Fibroblast of peridontal ligament (primary cell): ENCODE measurements at regions not wholly inside any gene's neighbourhood (a gene's known extent, or its start where the extent isn't known, plus 50 kb on each side); places are given as distances from the start of the nearest gene placed in this dataset.
A peak's percentile ranks its signal among the peaks of the same experiment; 100 is the strongest.
"Not testable (repeated sequence)": the region's sequence is repeated elsewhere in the genome, so short reads cannot be mapped to it uniquely, and the experiment has no call there.

Experiments used
- DNase-seq: peaks from one replicate; pipeline ENCODE4 v3.0.0-alpha.2; 2010; ENCODE audit errors: extremely low read depth

DNA sequence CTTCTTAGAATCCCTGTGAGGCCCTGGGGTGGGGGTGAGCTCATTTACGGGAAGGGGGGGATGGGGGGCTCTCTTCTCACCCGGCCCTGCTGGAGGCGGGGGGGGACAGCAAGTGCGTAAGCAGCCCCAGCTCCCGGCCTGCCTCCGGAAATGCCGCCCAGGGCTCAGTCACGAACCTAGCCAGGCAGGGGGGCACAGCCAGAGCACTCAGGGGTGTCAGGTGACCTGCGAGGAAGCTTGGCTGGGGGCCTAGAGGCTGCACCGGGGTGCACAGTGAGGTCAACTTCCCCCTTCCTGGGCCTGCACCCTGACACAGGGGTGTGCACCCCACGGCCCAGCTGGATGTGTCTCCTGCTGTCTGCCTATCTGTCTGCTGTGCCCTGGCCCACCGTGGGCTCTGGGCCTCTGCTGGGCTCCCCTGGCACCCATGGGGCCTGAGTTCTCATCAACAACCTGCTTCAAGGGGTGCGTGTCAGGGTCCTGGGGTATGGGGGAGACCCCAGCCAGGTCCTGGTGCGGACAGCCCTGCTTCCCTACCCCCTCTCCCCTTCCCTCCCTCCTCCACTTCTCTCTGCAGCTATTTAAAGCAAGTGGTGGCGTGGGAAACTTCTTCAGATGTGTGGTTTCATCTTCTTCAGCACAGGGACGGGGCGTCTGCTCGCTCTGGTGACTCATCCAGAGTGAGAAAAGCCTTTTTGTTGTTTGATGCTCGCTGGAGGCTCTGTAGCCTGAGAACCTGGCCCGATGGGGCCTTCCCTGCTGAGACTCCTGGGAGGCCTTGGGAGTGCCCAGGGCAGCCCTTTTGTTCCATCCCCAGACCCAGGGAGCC lies 92.5 kb upstream of the RUNX3 start:
- peak; percentile 75 for DNase-seq

DNA sequence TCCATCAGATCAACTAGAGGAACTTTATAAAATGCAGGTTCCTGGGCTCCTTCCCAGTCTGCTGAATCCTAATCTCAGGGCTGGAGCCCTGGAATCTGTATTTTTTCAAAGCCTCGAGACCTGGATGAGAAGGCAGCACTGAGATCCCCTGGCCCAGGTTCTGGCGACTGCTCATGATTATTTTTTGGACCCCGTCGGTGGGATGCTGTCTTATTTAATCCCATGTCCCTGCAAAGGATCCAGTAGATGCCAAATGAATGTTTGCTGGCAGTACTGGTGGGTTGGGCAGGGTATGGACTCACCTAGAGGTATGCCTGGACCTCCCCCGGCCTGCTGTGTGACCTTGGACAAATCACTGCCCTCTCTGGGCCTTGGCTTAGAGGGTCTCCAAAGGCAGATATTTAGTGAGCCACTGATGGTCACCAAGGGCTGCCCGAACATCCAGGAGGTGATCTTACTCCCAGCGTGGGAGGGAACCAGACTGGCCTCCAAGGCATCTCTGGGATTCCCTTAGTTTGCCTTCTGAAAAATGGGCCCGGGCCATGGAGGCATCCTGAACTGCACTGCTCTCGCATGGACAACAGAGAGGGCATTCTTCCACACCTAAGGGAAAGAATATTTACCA lies 91.6 kb upstream of the RUNX3 start:
- no peak for DNase-seq

DNA sequence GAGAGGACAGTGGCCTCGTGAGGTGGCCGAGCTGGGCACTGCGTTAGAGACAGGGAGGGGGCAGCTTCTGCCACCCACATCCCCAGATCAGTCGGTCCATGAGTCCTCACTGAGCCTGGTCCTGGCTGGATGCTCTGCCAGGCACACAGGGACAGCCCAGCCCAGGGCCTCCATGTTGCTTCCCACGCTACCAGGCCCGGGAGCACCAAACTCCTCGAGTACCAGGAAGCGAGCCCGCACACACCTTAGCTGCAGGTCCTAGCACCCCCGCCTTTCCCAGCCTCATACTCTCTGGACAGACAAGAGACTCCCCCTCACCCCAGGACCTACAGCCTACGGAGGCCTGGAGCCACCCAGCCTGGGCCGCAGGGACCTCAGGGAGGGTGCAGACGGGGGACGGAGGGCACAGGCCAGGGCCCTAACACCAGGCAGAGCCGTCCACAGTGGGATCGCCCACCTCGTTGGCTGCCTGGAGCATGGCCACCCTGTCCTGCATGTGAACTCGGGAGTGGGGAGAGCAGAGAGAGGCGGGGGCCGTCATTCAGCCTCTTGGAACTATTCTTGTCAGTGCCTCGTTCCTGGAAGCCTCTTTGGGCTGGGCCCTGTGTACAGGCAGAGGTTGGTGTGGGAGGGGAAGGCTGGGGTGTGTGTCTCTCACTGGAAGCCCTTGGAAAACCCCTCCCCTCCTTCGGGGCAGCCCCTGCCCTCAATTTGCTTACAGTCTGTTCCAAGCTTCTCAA lies 90.9 kb upstream of the RUNX3 start:
- no peak for DNase-seq

DNA sequence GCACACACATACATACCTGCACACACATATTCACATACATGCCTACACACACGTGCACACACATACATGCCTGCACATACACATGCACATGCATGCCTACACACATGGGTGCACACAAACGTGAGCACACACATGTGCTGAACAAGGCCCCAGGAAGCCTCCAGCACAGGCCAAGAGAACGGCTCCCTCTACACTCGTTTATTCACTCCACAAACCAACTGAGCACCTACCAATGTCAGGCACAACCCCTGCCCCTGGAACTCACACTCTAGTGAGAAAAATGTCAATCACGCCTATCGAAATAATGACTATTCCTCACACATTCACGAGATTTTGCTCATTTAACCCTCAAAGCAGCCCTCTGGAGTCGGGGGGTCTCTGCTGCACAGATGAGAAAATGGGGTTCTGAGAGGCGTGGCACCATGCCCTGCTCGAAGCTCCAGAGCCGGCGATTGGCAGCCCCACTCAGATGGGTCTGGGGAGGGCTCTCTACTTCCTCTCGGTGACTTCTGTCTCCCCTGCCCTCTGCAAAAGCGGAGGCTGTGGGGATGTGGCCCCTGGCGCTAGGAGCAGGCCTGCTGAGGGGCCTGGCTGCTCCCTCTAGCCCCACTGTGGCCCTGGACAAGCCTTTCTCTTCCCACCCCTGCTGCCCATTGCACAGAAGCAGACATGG lies 90.2 kb upstream of the RUNX3 start:
- no peak for DNase-seq

DNA sequence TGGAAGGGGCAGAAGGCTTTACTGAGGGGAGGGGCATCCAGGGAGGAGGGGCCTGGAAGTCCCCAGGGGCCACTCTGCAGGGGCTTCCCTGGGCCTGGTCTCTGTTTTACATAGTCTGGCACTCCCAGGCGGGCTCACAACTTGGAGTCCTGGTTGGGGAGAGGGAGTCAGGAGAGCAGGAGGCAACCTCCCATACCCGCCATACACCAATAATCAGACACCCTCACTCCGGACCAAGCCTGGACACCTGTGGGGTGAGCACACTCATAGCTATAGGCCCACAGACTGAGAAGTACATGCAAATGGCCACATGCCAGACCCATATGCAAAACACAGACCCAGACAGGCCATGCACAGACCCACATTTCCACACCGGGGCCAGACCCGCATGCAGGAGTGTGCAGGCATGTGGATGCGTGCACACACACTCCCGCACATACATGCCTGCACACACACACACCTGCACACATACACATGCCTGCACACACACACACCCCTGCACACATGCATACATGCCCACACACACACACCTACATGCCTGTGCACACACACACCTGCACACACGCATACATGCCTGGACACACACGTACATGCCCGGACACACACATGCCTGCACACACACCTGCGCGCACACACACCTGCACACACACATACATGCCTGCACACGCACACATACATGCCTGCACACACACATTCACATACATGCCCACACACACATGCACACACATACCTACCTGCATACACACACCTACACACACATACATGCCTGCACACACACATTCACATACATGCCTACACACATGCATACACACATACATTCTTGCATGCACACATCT lies 89.5 kb upstream of the RUNX3 start:
- DNase-seq = no peak

DNA sequence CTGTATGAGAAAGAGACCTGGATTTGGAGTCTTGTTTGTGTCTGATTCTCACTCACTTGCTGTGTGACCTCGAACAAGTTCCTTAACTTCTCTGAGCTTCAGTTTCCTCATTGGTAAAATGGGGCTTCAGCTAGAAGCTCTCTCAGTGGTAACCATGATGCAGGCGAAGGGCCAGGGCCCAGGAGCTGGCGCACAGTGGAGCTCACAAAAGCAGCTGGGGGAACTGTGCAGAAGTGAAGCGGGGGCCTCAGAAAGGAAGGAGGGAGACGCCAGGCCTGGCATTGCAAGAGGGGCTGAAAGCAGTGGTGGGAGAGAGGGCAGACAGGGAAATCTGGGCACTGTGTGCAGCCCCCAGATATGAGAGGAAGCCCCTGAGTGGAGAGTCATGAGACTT lies 88.9 kb upstream of the RUNX3 start:
- DNase-seq = no peak

DNA sequence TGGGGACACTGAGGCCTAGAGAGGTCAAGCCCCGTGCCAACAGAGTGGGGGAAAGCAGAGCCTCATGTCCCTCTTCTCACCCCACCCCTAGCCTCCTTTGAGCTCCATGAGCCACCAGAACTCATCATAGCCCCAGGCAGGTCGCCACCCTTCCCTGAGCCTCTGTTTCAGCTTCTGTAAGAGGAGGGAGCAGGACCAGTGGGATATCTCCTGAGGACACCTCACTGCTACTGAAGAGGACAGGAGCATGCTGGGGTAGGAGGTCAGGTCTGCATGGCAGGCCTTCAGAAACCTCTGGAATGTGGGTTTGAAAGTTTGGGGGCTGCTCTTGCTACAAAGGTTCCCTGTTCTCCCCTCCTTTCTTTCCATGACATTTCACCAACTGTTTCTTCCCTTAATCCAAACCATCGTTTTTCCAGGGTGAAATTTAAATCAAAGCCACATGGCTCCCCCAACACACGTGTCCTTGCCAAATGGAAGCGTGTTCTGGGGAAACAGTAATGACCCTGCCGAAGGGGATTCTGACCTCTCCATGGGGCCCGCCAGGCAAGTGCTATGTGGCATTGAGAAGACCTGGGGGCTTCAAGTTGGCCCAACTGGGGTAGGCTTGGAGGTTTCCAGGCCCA lies 88.1 kb upstream of the RUNX3 start:
- DNase-seq = peak; percentile 49

DNA sequence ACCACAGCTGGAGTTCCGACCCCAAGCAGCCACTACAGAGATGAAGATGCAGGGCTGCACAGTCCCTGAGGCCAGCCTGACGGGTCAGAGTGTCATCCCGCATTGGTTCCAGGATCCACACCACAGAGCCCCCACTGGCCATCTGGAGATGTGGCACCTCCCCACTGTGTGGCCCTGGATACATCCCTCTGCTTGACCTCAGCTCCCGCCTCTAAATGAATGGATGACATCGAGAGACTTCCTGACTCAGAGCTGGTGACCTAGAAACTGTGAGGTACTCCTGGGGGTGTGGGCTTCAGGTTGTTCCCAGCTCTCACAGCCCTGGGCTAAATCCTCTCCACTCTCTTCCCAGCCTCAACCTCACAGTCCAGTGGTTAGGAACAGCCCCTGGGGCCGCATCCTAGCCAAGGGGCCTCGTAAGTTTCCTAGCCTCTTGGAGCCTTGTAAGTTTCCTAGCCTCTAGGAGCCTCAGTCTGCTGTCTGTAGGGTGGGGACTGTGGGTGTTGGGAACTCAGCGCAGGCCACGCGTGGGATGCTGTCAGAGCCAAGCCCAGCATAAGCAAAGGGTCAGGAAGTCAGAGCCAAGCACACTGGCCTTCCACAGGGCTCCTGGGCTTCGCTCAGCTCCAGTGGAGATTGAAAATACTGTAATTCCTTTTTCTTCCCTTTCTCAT lies 87.5 kb upstream of the RUNX3 start:
- DNase-seq = no peak

DNA sequence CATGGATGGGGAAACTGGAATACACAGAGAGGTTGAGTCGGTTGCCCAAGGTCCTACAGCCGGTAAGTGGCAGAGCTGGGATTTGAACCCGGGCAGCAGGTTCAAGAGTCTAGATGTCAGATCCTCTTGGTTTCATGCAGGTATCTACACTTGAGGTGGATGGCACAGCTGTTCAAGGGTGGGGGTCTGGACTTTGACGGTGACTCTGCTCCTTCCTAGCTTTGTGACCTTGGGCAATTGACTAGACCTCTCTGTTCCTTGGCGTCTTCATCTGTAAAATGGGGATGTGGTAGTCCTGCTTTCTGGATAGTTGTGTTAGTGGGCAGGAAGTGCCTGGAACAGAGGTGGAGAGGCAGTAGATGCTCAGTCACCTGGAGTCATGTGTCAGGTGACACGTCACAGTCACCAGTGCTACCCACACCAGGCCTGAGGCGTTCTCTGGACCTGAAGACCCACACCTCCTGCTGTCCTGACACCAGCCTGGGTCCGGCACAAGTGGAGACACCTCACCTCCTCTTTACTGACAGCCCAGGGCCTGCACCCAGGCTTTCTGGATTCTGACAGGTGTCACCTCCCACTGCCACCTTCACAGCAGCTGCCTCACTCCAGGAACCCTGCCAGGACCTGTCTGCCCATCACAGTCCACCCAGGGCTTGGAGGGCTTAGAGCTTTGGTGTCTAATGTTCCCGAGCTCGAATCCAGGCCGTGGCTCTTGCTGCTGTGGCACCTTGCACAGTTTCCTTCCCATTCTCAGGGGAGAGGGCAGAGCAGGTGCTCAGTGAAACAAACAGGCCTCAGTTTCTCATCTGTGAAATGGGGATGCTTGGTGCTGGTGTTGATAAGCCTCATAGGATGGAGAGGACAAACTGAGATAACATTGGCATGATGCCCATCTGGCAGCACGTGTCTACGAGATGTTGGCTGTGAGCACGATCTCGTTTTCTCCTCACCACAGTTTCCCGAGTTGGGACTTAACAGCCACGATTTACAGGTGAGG lies 83.2 kb upstream of the RUNX3 start:
- DNase-seq = no peak

DNA sequence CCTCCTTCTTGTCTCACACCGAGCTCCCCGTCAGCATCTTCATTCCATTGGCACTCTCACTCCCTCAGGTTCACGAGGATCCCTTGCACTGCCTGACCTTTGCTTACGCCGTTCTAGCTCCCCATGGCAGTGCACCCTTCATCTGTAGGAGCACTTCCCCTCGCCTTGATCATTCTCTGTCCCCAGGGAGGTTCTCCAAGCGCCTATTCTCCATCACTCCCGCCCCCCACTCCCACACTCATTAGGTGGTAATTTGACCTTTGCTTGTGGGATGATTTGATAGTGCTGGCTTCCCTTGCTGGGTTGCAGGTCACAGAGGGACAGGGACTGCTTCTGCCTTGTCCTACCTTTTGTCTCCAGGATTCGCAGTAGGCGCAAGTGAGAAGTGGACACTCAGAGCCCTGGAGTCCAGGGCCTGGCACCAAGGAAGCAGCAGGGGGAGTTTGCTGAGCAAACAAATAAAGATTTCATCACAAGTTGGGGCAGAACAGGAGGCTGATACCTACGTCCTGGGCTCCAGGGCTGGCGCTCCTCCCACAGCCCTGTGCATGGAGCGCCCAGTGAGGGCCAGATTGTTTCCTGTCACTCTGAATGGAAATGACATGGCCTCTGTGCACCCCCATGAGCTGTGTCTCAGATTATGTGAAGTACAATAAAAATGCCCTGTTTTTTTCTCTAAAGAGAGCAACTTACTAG lies 82.0 kb upstream of the RUNX3 start:
- DNase-seq = no peak

DNA sequence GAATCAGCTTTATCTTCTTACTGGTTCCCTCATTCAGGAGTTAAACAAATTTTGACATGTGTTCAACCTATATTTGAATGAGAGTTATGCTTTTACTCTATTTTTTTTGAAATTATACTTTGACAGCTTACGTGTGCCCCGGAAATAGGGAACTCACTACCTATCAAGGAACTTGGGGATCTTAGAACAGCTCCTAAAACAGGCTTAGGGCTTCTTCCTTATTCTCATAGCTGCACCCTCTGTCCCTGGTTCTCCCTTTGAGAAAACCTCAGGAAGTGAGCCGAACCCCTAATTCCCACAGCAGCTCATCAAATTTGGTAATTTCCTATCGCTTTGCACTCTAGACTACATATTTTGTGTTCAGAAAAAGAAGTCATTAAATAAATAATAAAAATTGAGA lies 81.2 kb upstream of the RUNX3 start:
- no peak for DNase-seq

DNA sequence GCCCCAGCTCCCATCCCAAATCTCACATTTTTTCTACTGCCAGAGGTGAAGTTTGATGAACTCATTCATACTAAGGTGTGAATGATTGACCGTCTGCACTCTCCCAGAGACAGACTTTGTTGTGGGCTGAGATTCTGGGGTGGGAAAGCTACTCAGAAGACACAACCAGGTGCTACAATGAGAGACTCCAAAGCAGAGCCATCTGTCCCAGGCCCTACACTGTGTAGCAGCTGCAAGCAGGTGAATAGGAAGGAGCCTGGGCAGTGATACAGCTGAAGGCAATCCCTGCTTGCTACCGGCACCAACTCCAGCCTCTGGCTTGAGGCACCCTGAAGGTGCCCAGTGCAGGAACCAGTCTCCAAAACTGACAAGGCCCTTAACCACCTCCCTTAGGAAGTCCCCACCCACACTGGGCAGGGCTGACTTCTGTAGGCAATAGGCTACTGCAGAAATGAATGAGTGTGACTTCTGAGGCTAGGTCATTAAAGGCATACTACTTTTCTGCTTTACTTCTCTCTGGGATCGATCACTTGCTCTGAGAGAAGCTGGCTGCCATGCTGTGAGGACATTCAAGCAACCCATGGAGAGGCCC lies 79.7 kb upstream of the RUNX3 start:
- DNase-seq = no peak

DNA sequence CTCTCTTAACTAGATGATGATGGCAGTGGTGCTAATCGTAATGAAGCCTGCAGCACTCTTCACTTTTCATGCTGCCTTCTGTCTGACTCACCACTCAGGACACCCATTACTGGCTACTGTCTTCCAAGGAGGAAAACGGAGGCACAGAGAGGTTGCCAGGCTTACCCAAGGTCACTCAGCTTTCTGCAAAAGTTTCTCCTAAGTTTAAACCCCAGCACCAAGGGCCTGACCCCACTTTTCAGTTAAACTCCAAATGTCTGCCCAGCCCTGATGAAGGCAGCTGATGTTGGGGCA lies 78.1 kb upstream of the RUNX3 start:
- no peak for DNase-seq

DNA sequence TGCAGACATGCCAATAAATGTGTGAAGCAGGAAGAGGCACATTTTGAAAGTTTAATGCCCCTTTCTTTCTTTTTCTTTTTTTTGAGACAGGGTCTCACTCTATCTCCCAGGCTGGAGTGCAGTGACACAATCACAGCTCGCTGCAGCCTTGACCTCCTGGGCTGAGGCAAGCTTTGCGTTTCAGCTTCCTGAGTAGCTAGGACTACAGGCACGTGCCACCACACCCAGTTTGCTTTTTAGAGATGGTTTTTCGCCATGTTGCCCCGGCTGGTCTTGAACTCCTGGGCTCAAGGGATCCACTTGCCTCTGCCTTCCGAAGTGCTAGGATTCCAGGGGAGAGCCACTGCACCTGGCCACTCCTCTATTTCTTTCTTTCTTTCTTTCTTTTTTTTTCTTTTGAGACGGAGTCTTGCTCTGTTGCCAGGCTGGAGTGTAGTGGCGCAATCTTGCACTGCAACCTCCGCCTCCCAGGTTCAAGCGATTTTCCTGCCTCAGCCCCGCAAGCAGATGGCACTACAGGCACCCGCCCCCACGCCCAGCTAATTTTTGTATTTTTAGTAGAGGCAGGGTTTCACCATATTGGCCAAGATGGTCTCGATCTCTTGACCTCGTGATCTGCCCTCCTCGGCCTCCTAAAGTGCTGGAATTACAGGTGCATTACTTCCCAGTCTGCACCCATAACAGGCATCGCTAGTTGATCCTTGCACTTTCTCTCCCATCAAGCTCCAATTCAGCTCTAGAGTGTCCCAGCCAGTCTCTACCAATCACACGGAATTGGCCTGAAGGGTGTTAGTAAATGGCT lies 77.5 kb upstream of the RUNX3 start:
- not testable (repeated sequence) for DNase-seq

DNA sequence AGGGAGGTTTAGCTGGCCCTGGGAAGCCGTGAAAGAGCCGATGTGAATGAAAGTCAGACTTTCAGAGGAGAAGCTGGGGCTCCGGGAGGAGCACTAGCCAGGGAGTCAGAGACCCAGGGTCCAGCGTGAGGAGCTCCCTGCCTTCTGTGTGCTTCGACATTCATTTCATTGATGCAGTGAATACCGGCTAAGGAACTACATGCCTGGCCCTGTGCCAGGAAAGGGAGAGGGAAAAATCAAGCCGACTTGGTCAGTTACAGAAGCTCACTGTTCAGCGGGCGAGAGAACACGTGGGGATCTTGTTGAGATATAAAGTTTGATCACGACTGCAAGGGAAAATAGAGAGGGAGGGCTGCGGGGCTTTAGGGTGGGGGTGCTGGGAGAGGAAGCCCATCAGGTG lies 76.7 kb upstream of the RUNX3 start:
- no peak for DNase-seq

DNA sequence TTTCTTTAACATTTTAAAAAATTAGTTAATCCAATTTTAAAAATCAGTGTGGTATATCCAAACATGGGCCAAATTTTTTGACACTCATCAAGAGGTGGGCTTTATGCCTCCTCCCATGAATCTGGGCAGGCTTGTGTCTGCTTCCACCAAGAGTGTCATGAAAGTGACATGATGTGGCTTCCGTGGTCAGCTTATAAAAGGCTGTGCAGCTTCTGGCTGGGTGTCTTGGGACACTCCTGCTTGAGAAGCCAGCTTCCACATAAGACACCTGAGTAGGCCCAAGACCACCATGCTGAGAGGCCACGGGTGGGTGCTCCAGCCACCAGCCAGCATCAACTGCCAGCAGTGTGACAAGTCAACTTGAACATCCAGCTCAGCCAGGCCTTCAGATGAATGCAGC lies 74.3 kb upstream of the RUNX3 start:
- no peak for DNase-seq

DNA sequence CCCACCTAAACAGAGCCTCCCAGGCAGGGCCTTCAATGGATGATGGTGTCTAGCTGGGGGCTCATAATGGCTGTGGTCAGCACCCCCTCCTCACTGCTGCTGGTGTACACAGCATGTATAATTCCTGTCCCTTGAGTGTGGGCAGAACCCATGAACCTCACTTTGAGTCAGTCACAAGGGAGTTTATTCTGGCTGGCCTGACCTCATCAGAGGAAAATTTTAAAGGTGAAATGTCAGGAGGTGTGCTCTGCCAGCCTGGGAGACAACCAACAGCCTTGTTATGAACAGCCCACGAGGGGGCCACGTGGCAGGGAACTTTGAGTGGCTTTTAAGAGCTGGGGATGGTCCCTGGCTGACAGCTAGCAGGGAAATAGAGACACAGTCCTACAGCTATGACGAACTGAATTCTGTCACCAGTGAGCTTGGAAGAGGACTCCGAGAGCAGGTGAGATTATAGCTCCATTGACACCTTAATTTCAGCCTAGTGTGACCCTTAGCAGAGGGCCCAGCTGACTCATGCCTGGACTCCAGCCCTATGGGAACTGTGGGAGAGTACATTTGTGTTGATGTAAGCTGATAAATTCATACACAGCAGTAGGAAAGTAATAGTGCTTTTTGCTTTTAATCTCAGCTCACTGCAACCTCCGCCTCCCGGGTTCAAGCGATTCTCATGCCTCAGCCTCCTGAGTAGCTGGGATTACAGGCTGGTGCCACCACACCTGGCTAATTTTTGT lies 73.5 kb upstream of the RUNX3 start:
- DNase-seq = no peak
